Bronchial epithelial cell (primary cell): ENCODE measurements at regions not wholly inside any gene's neighbourhood (a gene's known extent, or its start where the extent isn't known, plus 50 kb on each side); places are given as distances from the start of the nearest gene placed in this dataset.
A peak's percentile ranks its signal among the peaks of the same experiment; 100 is the strongest.

Experiments
- DNase-seq: peaks from one replicate; pipeline ENCODE4 v3.0.0-alpha.2; 2010; ENCODE audit warnings: low read depth
- FAIRE-seq: peaks from 2 replicates; lab custom pipeline; 2011; peaks lifted over from hg19 to GRCh38; lab: Jason Lieb, UNC
- H3K27me3 ChIP-seq: 2 replicates; pipeline ENCODE4 v1.5.1; 2011; ENCODE audit warnings: low read length; ENCODE audit not compliant: control insufficient read depth, insufficient read depth
- H3K36me3 ChIP-seq: 2 replicates; pipeline ENCODE4 v1.5.1; 2011; ENCODE audit warnings: low read length; ENCODE audit not compliant: control insufficient read depth, insufficient read depth
- H3K4me3 ChIP-seq: 2 replicates; pipeline ENCODE4 v1.5.1; 2011; ENCODE audit warnings: mild to moderate bottlenecking, low read depth, low read length, control low read depth
- TF ChIP-seq, protein P1 (sequence below): IDR thresholded peaks from 2 replicates; pipeline ENCODE4 v1.5.1; 2011; ENCODE audit warnings: mild to moderate bottlenecking, moderate library complexity, low read length, control low read depth, inconsistent platforms; ENCODE audit not compliant: insufficient read depth, severe bottlenecking

GRCh38 chr20:50308513-50309279 is 118.1 kb downstream of the CEBPB start:
- no peaks in the 10 kb centered on the region for H3K36me3 ChIP-seq
- FAIRE-seq: no peak
- peak; percentile 92 for DNase-seq
- TF ChIP-seq, protein P1, sequence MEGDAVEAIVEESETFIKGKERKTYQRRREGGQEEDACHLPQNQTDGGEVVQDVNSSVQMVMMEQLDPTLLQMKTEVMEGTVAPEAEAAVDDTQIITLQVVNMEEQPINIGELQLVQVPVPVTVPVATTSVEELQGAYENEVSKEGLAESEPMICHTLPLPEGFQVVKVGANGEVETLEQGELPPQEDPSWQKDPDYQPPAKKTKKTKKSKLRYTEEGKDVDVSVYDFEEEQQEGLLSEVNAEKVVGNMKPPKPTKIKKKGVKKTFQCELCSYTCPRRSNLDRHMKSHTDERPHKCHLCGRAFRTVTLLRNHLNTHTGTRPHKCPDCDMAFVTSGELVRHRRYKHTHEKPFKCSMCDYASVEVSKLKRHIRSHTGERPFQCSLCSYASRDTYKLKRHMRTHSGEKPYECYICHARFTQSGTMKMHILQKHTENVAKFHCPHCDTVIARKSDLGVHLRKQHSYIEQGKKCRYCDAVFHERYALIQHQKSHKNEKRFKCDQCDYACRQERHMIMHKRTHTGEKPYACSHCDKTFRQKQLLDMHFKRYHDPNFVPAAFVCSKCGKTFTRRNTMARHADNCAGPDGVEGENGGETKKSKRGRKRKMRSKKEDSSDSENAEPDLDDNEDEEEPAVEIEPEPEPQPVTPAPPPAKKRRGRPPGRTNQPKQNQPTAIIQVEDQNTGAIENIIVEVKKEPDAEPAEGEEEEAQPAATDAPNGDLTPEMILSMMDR: peak; percentile 16
- H3K27me3 ChIP-seq: no peaks in the 10 kb centered on the region
- no peak overlapping the region for H3K4me3 ChIP-seq

DNA sequence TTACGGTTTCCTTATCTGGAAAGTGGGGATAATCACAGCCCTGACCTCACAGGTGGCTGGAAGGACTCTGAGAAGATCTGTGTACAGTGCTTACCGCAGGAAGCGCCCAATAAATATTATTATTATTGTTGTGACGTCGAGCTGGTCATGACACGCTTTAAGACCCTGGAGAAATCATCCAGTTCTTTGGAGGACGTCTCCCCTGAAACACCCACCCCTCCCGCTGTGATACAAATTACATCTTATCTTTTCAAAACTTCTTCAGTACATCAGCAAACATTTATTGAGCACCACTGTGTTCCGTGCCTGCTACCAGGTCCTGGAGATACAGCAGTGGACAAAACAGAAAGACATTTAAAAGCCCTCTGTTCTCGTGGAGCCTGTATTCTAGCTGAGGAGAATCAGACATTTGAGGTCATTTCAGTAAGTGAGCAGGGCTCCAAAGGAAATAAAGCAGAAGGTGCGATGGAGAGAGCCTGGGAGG is 118.7 kb downstream of the CEBPB start:
- Histone ChIP-seq H3K4me3 (no peak overlapping the region), H3K27me3 (no peaks in the 10 kb centered on the region), H3K36me3 (no peaks in the 10 kb centered on the region)
- TF ChIP-seq, protein P1: no peak
- FAIRE-seq: no peak
- peak; percentile 28 for DNase-seq

DNA sequence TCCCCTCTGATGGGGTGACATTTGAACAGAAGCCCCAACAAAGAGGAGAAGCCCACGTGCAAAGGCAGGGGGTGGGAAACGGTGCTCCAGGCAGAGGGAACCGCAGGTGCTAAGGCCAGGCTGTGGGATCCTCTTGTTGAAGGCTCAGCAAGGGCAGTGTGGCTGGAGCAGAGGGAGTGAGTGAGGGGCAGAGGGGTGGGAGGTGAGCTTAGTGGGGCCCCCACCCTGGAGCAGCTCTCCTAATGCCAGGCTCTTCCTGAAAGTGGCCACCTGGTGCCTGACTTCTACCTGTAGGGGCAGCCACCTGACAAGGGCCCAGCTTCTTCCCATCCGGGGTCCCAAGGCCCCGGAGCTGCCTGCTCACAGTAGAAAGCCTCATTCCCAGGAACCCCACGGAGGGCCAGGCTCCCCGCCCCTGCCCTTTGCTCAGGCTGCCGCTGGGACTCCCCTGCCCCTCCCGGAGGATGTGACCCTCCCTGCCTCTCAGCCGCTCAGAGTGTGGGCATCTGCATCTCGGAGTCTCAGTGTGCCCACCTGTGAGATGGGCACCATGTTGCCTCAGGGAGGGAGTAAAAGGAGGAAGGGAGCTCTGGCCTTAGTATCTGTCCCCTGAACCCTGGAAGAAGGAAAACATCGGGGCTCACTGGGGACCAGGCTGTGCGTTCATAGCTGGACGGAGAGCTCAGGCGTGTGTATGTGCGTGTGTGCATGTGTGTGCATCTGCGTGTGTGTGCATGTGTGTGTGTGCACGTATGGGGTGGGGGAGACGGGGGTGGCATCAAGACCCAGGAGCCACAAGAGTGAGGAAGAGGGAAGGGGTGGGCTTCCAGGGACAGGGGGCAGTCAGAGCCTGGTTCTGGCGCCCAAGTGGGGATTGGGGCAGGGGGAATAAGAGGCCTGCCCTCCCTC is 119.4 kb downstream of the CEBPB start:
- no peaks in the 10 kb centered on the region for H3K36me3 ChIP-seq

GRCh38 chr20:50310673-50311051 is 120.0 kb downstream of the CEBPB start:
- FAIRE-seq: no peak
- no peak for DNase-seq
- H3K36me3 ChIP-seq: no peaks in the 10 kb centered on the region
- no peaks in the 10 kb centered on the region for H3K27me3 ChIP-seq
- no peak overlapping the region for H3K4me3 ChIP-seq
- TF ChIP-seq, protein P1: no peak

More for the DNA sequence above, 119.4 kb downstream of the CEBPB start:
- DNase-seq (no peak), FAIRE-seq (no peak)
- Histone ChIP-seq H3K4me3 (no peak overlapping the region), H3K27me3 (no peaks in the 10 kb centered on the region)
- TF ChIP-seq, protein P1: no peak

- Histone ChIP-seq H3K27me3 (no peaks in the 10 kb centered on the region), H3K36me3 (no peaks in the 10 kb centered on the region), H3K4me3 (no peak overlapping the region)
- FAIRE-seq: no peak
- peak; percentile 28 for DNase-seq
- TF ChIP-seq, protein P1: no peak
These were observed 120.8 kb downstream of the CEBPB start for GRCh38 chr20:50311308-50312001.
